Stimulated activated CD8-positive, alpha-beta memory T cell treated with anti-CD3 and anti-CD28 coated beads, Interleukin-12 subunit alpha, Interleukin-12 subunit beta, amount 100 ng/mL, for 24 hours (primary cell): ENCODE measurements at regions not wholly inside any gene's neighbourhood (a gene's known extent, or its start where the extent isn't known, plus 50 kb on each side); places are given as distances from the start of the nearest gene placed in this dataset.

ENCODE experiments used
- DNase-seq: peaks from one replicate; pipeline ENCODE4 v3.0.0-alpha.2; 2020; ENCODE audit errors: extremely low read depth

- no peak for DNase-seq
Measured at GRCh38 chr4:180486342-180486741, 1756.9 kb upstream of the TENM3 start.

GRCh38 chr4:180489787-180490186 is 1753.4 kb upstream of the TENM3 start:
- no peak for DNase-seq

GRCh38 chr4:180491210-180491609 is 1752.0 kb upstream of the TENM3 start:
- DNase-seq, result no peak

- DNase-seq, result no peak
Measured at GRCh38 chr4:180493299-180493698, 1749.9 kb upstream of the TENM3 start.

- DNase-seq, result no peak
Measured at GRCh38 chr4:180500154-180500553, 1743.0 kb upstream of the TENM3 start.

- DNase-seq, result no peak
Measured at GRCh38 chr4:180512801-180513475, 1730.3 kb upstream of the TENM3 start.

- no peak for DNase-seq
Measured at GRCh38 chr4:180518906-180519305, 1724.3 kb upstream of the TENM3 start.

- DNase-seq, result no peak
Measured at GRCh38 chr4:180521181-180521580, 1722.0 kb upstream of the TENM3 start.

GRCh38 chr4:180525523-180526077 is 1717.6 kb upstream of the TENM3 start:
- DNase-seq, result no peak

GRCh38 chr4:180528003-180528402 is 1715.2 kb upstream of the TENM3 start:
- DNase-seq, result no peak

GRCh38 chr4:180530787-180531186 is 1712.4 kb upstream of the TENM3 start:
- no peak for DNase-seq

GRCh38 chr4:180532691-180533090 is 1710.5 kb upstream of the TENM3 start:
- no peak for DNase-seq

- DNase-seq, result no peak
Measured at GRCh38 chr4:180538384-180539057, 1704.7 kb upstream of the TENM3 start.

- no peak for DNase-seq
Measured at GRCh38 chr4:180539284-180539683, 1703.9 kb upstream of the TENM3 start.

- no peak for DNase-seq
Measured at GRCh38 chr4:180541678-180542077, 1701.5 kb upstream of the TENM3 start.

GRCh38 chr4:180542445-180543100 is 1700.6 kb upstream of the TENM3 start:
- DNase-seq, result no peak

- no peak for DNase-seq
Measured at GRCh38 chr4:180550106-180550505, 1693.1 kb upstream of the TENM3 start.

GRCh38 chr4:180557348-180557747 is 1685.9 kb upstream of the TENM3 start:
- no peak for DNase-seq

- no peak for DNase-seq
Measured at GRCh38 chr4:180557950-180558349, 1685.3 kb upstream of the TENM3 start.

- DNase-seq, result no peak
Measured at GRCh38 chr4:180558427-180558826, 1684.8 kb upstream of the TENM3 start.

GRCh38 chr4:180560896-180561295 is 1682.3 kb upstream of the TENM3 start:
- DNase-seq, result no peak

- no peak for DNase-seq
Measured at GRCh38 chr4:180564026-180564425, 1679.2 kb upstream of the TENM3 start.

- no peak for DNase-seq
Measured at GRCh38 chr4:180564448-180564847, 1678.8 kb upstream of the TENM3 start.
